GM12865 (cell line): ENCODE measurements at regions not wholly inside any gene's neighbourhood (a gene's known extent, or its start where the extent isn't known, plus 50 kb on each side); places are given as distances from the start of the nearest gene placed in this dataset.
A peak's percentile ranks its signal among the peaks of the same experiment; 100 is the strongest.
"Not testable (repeated sequence)": the region's sequence is repeated elsewhere in the genome, so short reads cannot be mapped to it uniquely, and the experiment has no call there.

Source experiments
- DNase-seq: peaks from one replicate; pipeline ENCODE4 v3.0.0; 2010; ENCODE audit warnings: low read depth
- H3K4me3 ChIP-seq: 2 replicates; pipeline ENCODE4 v1.5.1; 2011; ENCODE audit warnings: mild to moderate bottlenecking, low read depth, low read length, control low read depth
- TF ChIP-seq, protein P1 (sequence below): IDR thresholded peaks from 2 replicates; pipeline ENCODE4 v1.5.1; 2011; ENCODE audit warnings: low read length, control low read depth, low read depth, inconsistent platforms; ENCODE audit not compliant: insufficient read depth; ENCODE audit errors: missing control alignments

DNA sequence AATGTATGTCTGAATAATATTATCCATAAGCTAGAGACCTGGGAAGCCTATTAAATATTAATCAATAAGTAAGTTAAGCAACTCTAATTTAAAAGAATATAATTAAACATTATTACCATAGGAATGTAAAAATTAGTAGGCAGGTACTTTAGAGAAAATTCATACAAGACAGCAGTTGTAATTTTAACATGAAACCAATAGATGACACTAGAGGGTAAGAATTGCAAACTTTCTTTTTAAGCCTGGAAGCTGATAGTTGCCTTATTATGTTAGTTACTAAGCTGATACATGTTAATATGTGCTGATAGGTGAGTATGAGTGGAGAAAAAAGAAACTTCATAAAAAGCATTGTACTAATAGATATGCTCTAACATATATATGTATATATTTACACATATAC, 1157.4 kb downstream of the FAM133A start:
- TF ChIP-seq, protein P1, sequence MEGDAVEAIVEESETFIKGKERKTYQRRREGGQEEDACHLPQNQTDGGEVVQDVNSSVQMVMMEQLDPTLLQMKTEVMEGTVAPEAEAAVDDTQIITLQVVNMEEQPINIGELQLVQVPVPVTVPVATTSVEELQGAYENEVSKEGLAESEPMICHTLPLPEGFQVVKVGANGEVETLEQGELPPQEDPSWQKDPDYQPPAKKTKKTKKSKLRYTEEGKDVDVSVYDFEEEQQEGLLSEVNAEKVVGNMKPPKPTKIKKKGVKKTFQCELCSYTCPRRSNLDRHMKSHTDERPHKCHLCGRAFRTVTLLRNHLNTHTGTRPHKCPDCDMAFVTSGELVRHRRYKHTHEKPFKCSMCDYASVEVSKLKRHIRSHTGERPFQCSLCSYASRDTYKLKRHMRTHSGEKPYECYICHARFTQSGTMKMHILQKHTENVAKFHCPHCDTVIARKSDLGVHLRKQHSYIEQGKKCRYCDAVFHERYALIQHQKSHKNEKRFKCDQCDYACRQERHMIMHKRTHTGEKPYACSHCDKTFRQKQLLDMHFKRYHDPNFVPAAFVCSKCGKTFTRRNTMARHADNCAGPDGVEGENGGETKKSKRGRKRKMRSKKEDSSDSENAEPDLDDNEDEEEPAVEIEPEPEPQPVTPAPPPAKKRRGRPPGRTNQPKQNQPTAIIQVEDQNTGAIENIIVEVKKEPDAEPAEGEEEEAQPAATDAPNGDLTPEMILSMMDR: peak; percentile 6
- DNase-seq: no peak

DNA sequence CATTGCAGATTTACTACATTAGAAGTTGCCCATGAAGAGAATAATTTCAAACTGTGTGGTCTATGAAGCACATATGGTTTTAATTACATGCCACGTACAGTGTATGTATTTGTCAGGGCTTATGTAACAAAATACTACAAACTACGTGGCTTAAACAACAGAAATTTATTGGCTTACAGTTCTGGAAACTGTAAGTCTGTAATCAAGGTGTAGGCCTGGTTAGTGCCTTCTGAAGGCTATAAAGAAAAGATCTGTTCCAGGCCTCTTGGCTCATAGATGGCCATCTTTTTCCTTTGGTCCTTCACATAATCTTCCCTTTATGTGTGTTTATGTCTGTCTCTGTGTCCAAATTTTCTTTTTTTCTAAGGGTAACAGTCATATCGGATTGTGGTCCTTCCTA, 1160.2 kb downstream of the FAM133A start:
- H3K4me3 ChIP-seq: no peak overlapping the region
- DNase-seq: no peak
- TF ChIP-seq, protein P1: no peak

More for the DNA sequence above, 1157.4 kb downstream of the FAM133A start:
- no peak overlapping the region for H3K4me3 ChIP-seq

DNA sequence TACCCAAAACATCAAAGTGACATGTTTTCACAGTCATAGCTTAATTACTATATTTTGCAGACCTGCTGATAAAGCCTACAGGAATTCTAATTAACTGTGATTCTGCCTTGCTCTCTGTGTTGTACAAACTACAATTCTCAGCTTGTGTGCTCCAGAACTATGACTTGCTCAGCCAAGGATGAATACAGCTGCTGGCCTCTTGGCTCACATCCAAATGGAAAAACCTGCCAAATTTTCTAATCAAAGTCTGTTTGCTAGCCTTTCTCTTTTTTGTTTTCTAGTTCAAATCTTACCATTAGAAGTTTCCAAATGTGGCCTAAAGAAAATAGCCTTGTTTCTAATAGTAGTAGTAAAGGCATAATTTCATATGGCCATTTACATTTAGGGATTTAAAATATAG, 1176.8 kb downstream of the FAM133A start:
- no peak for DNase-seq
- no peak overlapping the region for H3K4me3 ChIP-seq
- TF ChIP-seq, protein P1: no peak

DNA sequence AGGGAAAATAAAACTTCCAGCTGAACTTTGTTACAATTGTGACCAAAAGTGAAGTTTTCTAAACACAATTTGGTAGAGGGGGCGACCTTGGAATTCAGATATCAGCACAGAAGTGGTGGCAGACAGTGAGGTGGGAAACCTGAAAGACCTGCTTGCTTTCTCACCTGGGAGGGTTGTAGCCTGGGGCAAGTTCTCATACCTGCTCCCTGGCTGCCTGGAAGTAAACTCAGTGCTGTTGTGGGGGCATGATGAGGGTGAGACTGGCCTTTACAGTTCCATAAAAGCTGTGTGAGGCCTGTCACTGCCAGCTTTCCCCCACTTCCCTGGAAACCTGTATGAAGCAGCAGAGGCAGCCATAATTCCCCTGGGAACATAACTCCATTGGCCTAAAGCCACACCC, 1180.2 kb downstream of the FAM133A start:
- DNase-seq: no peak
- TF ChIP-seq, protein P1: no peak

DNA sequence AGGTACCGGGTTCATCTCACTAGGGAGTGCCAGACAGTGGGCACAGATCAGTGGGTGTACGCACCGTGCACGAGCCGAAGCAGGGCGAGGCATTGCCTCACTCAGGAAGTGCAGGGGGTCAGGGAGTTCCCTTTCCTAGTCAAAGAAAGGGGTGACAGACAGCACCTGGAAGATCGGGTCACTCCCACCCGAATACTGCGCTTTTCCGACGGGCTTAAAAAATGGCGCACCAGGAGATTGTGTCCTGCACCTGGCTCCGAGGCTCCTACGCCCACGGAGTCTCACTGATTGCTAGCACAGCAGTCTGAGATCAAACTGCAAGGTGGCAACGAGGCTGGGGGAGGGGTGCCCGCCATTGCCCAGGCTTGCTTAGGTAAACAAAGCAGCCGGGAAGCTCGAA, 1188.5 kb downstream of the FAM133A start:
- H3K4me3 ChIP-seq, DNase-seq: not testable (repeated sequence)

More for the DNA sequence above, 1180.2 kb downstream of the FAM133A start:
- H3K4me3 ChIP-seq: no peak overlapping the region

DNA sequence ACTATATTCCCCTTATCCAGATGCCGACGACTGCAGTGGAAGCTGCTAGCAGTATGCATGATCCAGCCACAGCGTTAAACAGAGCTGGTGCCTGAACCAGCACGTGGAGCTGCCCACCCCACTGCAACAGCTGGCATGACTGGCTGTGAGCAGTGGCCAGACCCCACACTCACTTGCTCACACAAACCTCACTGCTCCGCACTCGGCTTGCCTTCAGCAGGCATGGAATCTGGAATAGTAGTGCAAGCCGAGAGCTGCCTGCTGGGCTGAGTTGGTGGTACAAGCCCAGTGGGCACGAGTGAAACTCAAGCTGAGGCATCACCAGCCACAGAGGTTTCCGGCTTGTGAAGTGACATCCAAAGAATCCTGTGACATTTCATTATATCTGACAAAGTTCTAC, 1197.6 kb downstream of the FAM133A start:
- H3K4me3 ChIP-seq: no peak overlapping the region
- TF ChIP-seq, protein P1: no peak
- DNase-seq: no peak

DNA sequence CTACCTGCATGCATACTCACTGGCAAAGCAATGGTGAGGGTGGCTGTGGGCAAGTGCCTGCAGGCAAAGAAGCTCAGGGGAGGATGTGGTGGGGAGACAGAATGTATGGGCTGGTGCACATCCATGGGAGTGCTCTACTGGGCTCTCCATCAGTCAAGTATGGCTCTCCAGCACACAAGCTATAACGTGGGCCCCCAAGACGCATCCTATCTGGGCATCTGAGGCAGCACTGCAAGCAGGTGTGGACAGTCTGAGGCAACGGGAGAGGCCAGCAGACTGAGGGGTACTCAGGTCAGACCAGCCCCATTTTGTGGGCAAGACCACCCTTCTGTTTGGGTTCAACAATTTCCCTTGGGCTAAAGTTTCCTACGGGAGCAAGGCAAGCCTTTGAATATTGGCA, 1227.8 kb downstream of the FAM133A start:
- TF ChIP-seq, protein P1: no peak
- DNase-seq: no peak
- no peak overlapping the region for H3K4me3 ChIP-seq
